GM21528 (cell line): ENCODE measurements at regions not wholly inside any gene's neighbourhood (a gene's known extent, or its start where the extent isn't known, plus 50 kb on each side); places are given as distances from the start of the nearest gene placed in this dataset.

Experiments used
- ATAC-seq: cut with Tn5 transposase; IDR thresholded peaks from one replicate; pipeline ENCODE4 v1.9.1; 2021; ENCODE audit warnings: mild to moderate bottlenecking, moderate library complexity; ENCODE audit not compliant: unreplicated experiment, low FRiP score

DNA sequence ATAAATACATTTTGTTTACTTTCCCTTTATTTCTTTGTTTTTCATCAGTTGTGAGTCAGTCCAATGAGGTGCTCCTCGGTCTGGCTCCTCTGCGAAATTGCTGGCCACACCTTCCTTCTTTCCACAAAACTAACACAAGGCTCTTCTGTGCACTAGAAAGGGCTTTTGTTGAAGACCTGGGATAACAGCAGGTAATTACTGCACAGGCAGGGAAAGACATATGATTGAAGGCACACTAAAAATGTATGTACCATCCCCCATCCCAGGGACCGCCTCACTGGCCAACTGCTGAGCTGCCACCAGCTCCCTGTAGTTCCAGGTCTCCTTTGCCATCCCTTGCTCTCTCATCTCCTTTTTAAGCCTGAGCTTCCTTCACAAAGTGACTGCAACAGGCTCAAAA, 180.5 kb downstream of the EFNB2 start:
- ATAC-seq, result no peak

DNA sequence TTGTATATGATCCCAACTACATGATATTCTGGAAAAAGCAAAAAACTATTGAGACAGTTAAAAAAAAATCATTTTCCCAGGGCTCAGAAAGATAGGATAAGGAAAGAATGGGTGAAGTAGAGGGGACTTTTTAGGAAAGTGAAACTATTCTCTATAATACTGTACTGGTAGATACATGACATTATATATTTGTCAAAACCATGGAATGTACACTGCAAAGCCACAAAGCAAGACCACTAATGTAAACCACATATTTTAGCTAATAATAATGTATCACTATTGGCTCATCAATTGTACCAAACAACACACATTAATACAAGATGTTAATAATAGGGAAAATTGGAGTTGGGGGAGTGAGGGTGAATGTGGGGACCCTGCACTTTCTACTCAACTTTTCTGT, 182.6 kb downstream of the EFNB2 start:
- no peak for ATAC-seq

DNA sequence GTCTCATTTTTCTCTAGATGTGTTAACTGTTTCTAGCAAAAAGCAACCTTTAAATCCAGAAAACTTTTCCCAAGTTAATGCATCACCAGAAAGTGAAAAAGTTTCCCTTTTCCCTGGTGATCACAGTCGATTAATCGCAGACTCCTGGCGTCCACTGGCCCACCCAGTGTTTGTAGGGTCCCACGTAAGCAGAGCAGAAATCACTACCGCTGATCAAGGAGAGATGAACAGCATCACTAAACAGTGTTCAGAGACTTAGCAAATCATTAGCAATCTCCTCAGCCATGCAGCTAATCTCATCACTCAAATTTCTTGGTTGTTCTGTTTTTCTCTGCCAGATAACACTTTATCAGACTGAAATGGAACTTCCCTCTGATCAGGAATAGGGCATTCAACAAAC, 184.2 kb downstream of the EFNB2 start:
- ATAC-seq, result no peak

DNA sequence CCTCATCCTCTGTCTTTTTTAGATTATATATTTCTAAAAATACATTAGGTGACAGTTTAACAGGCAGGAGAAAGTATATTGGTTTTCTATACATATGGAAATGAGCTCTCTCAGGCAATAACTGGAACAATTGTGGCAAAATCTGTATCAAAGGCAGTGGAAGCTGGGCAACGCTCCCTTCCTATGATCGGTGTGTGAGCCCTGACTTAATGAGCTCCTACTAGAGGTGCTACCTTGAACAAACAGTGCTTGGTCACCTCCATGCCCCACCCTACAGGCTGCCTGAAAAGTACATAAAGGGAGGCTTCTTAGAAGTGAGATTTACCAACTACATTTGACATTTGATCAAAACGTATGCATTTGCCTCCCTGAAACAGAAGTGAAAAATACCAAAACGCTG, 185.3 kb downstream of the EFNB2 start:
- ATAC-seq, result no peak

DNA sequence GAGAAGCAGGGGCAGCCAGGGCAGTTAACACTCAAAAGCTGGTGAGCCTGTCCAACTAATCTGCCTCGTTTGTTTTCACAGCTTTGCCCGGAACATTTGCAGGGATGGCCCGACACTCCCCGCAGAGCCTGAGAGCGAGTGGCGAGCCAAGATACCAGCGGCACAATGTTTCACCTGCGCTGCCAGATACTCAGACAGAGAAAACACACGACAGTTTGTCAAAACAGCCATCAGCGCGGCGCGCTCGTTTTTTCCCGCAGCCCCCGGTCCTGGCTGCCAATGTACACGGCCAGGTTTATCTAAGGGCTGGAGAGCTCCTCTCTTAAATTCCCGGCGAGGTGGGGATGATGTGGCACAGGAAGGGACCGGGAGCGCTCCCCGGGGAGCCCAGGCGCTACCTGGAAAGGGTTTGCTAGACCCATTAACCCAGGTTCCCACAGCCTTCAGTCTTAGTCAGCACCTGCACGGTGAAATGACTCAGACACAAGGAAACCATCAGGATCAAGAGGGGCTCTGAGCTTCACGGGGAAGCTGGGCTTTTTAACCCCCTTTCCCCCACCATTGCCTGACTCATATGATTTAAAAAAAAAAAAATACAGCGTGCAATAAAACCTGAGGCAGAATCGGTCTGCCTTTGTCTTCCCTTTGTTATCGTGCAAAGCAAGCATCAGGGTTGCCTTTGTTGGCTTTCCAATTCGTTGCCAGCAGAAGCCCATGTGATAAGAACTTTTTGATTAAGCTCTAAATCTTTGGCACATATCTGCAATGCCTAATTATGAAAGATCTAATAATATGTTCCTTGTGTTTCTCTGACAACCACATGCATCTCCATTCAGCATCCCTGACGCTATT, 186.2 kb downstream of the EFNB2 start:
- ATAC-seq, result no peak

DNA sequence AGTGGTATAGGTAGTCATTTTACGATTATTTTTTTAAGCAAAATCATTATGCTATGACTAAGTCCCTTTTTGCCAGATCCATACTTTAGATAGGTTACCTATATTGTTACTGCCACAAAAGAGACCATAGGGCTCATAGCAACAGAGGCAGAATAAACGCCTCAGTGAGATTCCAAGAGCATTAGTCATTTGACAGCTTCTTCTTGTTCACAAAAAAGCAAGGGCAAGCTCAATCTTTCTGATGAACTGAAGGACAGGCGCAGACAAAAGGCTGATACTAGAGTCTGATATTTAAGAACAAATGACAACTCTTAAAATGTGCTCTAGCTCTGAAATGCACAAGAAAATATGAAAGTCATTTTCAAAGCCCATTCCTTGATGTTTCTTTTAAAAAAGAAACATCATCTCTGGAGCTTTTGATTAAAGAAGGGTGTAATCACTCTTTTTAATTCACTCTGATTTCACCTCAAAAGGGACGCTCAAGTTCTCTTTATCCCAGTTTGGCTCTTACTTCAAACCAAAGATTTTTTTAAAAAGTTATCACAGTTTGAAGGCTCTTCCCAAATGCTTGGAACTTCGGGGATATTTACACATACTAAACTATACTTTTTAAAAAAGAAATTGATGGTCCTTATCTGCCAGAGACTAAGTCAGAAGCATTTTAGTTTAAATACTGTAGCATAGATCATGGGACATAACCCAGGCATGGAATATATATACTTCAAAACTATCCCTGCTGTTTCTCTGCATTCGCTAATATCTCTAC, 187.2 kb downstream of the EFNB2 start:
- no peak for ATAC-seq

DNA sequence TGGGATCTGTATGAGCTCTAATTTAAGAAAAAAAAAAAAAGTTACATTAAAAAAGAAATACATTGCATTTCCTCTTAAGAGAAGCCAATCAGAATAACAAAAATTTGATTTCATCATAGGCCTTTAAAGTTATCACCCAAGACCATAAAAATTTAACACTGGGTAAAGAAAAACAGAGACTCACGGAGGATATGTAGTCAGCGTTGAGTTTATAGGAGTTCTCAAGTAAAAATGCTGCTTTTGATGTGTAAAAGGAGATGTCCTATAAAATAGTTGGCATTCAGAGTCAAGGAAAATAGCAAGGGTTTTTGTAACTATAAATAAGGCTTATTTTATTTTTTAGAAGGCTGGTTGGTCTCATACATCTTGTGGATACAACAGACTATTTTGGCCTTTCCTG, 191.1 kb downstream of the EFNB2 start:
- ATAC-seq, result no peak

DNA sequence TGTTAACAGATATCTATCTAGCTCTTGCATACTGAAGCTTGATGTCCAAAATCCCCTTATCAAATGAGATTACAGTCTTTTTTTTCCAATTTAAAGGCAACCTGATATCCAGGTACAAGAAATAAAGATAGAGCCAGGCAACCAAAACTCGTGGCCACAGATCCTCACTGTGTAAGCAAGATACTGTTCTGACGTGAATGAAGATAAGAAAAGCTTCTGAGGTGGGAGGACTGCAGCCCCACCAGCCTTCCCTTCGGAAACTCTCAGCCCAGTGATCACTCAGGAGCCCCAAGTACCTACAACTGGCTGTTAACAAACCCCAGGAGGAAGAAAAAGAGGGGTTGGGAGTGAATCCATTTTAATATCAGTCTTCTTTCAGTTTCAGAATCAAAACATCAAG, 191.6 kb downstream of the EFNB2 start:
- ATAC-seq, result no peak

DNA sequence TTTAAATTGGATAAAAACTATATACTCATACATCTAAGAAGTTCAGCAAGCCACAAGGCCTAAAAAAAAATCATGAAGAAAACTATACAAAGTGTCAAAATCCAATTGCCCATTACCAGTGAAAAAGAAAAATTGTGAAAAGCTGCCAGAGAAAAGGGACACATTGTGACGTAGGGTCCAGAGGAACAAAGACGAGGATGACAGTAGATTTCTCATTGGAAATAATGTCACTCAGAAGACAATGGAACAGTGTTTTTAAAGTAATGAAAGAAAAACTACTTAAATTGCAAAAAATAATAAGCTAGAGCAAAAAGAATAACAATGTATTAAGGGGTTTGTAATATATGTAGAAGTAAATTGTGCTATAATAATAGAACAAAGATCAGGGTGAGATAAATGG, 195.2 kb downstream of the EFNB2 start:
- ATAC-seq, result no peak

DNA sequence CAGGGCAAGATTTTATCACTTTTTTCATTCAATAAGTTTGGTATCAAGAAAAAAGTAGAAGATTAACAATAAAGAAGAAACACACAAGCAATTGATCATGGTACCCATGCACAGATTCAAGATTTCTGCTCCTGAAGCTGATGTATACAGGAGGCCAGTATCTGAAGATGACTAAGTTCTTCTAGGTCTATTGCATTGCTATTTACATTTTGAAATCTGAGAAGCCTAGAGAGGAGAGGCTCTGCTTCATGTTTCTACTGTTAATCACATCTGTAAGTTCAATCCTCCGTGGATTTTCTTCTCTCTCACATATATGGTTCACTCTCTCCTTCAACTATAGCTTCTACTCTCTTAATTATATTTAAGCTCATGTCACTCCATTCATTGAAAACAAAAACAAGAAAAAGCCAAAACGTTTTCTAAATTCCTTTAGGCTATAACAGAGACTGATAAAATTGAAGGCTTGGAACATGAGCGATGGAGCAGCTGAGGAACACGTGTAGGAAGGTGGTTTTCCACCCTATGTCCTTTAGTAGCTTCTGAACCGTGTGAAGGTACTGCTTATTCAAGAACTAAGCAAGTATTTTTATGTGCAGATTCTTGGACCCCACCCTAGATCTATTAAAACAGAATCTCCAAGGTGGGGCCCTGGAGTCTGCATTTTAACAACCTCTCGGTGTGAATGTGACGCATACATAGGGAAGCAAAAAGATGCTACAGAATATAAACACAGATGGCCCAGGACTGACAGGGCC, 198.2 kb downstream of the EFNB2 start:
- ATAC-seq, result no peak

DNA sequence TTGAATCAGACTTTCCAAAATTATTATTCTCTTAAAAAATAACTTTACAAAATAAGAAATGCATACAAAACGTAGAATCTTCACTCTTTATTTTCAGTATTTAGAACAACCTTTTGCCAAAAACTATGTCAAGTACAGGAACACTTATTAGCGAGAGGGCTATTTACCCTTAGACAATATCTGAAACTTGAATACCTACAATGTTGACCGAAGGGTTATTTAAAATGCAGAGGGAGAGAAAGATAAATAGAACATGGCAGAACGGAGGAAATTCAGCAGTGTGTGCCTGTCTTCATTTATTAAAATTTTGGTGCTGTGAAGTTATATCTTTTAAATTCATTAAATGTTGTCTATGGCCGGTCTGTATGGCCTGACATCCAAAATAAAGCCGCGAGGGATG, 198.8 kb downstream of the EFNB2 start:
- no peak for ATAC-seq

DNA sequence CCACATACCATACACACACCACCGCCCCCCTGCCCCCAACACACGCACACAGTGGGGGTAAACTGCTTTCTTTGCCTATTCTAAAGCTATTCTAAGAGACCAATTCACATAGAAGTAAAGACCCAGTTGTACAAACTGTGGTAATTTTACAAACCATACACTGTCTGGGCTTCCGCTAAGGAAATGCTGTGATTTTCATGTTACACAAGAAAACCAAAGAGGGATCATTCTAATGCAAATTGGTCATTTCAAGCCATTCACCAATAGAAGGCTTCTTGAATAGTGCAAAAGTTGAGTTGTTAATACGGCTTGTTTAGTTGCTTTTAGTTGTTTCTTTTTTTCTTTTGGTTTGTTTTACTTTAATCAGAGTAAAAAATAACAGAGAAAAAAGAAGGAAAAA, 202.8 kb downstream of the EFNB2 start:
- no peak for ATAC-seq

DNA sequence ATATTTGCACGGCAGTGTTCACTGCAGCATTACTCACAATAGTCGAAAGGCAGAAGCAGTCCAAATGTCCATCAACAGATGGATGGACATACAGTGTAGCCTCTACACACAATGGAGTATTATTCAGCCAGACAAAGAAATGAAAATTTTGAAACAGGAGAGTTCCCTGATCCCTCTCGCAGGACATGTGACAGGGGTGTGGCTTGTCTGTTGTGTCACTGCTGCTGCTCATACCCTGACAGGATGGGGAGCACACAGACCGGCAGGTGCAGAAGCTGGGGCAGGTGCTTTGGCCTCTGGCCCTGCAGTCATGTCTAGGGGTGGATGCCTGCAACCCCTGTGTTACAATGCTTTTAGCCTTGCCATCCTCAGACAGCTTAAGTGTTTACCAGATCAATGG, 204.3 kb downstream of the EFNB2 start:
- no peak for ATAC-seq

DNA sequence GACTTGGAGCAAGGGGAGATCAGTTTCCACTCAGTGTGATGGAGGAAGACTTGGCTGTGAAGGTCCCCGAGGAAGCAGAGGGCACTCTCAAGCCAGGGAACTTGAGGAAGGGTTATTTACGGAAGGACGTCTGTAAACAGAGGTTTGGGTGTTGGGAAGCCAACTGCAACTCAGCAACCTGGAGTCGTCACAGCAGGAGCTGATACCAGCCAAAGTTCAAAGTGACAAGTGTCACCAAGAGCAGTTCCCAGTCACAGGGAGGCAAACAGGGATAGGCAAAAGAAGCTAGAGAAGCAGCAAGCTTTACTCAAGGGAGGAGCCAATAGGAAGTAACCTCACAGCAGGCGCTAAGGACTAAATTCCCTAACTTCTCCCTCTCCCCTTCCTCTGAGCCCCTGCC, 205.5 kb downstream of the EFNB2 start:
- no peak for ATAC-seq

DNA sequence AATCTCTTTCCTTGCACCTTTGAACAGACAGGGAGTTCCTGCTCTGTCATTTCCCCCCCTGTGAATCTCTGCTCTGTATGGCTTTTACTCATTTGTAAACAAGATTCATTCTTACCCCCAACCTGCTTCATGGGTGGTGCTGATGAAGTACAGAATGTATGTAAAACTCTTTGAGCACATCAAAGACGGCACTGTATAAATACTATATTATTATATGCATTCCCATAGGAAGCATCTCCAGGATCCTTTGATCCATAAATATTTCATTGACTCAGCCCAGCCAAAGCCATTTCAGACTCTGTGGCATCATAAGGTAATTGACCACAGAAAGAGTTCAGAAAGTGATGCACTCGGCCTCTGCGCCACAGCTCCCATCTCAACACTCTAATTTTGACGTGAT, 208.7 kb downstream of the EFNB2 start:
- ATAC-seq, result no peak

DNA sequence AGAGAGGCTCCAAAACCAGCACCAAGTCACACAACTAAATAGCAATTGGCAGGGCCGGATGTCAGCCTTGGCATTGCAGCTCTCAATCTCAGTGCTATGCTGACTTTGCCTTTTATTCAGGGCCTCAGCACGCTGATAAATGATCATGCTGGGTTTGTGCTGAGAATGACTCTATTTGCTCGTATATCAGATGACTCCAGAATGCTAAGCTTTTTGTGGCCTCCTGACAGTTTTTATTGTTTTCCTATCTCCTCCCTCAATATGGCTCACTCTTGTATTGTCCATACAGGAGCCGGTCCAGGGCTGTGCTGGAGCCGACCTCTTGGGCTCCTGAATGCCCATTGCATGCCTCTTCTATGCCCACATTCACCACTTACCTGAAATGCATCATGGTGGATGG, 211.0 kb downstream of the EFNB2 start:
- no peak for ATAC-seq

DNA sequence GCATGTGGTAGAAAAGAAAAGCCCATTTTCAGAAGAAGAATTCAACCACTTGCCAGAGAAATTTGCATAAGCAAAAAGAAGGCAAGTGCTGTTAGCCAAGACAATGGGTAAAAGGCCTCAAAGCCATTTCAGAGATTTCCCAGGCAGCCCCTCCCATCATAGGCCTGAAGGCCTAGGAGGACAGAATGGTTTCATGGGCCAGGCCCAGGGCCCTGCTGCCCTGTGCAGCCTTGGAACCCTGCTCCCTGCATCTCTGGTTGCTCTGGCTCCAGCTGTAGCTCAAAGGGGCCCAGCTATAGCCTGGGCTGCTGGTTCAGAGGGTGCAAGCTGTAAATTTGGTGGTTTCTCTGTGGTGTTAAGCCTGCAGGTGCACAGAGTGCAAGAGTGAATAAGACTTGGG, 212.8 kb downstream of the EFNB2 start:
- no peak for ATAC-seq

DNA sequence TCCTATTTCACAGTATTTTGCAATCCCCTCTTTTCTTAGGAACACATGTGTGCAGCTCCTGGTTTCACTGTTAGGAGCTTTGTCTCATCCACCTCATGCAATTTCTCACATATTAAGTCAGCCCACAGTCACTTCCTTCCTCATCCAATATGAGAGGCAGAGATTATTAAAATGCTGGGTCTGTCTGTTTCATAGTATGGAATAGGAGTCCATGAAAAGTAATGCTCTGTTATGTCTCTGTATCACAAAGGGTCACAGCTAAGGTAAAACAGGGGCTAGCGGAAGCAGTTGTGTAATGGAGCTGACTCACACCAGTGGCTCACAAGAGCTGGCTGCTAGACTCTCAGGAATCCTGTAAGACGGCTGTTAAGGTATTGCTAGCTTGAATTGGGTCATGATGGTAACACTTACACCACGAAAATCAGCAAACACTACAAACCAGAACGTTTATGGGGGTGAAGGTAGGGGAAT, 216.5 kb downstream of the EFNB2 start:
- no peak for ATAC-seq

DNA sequence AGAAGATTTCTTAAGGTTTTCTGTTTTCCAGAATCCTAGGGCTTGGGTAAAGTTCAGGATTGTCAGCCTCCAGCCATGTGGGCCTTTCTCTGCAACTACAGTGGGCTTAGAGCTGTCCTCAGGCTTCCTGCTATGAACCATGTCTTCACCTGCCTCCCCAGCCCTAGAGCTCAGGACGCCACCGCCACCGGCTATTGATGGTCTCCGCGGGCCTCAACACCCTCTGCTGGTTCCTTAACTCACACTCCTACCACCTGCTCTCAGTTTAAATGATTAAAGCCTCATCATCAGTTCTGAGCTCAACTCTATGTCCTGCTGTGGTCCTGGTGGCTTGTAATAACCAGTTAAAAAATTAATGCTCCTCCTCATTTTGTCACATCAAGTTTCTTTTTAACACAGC, 221.0 kb downstream of the EFNB2 start:
- ATAC-seq, result no peak

DNA sequence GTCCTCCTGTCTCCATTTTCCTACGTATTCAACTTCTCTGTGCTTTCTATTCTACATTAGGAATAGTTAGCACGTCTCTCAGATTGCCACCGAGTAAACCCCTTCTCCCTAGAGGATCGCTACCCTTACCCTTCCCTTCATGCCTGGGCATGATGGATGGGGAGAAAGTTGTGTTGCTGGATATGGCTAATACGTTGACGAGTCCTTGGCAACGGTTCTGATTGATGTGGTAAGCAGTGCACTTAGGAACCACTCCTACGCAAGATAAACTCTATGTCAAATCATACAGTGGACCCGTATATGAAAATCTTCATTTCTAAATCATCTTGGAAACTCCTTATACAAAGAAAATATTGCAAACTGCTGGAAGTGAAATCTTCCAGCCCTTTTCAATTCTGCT, 224.5 kb downstream of the EFNB2 start:
- ATAC-seq, result no peak

DNA sequence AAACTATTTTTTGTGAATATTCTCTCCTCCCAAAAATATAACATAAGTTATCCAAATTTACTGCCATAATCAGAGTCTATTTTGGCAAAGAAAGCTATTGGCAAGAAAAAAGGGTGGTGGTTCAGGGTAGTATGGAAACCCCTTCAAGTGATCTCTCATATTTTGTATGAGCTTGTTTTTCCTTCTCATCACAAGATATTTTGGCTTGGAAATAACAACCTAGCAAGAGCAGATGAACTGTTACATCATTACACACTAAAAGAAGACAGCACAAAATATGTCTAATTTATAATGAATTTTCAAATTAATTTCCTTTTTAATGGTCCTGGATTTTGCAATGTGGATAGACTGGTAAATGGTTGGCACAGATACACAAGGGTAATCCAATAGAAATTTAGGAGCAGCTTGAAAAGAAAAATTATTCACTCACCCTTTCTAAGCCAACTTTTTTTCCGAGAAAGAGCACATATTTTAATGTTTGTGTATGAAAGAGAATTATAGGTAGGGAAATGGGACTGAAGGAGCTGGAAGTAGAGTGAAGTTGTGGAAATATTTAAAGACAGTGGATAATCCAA, 225.1 kb downstream of the EFNB2 start:
- ATAC-seq, result no peak
